ENCODE measurements at regions not wholly inside any gene's neighbourhood (a gene's known extent, or its start where the extent isn't known, plus 50 kb on each side); places are given as distances from the start of the nearest gene placed in this dataset.
"Not testable (repeated sequence)": the region's sequence is repeated elsewhere in the genome, so short reads cannot be mapped to it uniquely, and the experiment has no call there.

DNA sequence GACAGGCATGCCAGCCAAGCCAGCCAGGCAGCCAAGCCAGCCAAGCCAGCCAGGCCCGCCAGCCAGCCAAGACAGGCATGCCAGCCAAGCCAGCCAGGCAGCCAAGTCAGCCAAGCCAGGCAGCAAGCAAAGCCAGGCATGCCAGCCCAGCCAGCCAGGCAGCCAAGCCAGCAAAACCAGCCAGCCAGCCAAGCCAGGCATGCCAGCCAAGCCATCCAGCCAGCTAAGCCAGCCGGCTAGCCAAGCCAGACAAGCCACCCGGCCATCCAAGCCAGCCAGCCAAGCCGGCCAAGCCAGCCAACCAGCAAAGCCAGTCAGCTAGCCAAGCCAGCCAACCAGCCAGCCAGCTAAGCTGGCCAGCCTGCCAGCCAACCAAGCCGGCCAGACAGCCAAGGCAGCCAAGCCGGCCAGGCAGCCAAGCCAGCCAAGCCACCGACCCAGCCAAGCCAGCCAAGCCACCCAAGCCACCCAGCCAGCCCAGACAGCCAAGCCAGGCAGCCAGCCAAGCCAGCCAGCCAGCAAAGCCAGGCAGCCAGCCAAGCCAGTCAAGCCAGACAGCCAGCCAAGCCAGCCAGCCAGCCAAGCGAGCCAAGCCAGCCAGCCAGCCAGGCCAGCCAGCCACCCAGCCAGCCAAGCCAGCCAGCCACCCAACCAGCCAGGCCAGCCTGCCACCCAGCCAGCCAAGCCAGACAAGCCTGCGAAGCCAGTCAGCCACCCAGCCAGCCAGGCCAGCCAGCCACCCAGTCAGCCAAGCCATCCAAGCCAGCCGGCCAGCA lies 332.9 kb upstream of the PLGLB2 start:
- H3K27ac ChIP-seq (replicated peaks); DNase-seq (ENCODE audit: low read depth in 1 of 2, low spot score in 1 of 2): not testable (repeated sequence)

DNA sequence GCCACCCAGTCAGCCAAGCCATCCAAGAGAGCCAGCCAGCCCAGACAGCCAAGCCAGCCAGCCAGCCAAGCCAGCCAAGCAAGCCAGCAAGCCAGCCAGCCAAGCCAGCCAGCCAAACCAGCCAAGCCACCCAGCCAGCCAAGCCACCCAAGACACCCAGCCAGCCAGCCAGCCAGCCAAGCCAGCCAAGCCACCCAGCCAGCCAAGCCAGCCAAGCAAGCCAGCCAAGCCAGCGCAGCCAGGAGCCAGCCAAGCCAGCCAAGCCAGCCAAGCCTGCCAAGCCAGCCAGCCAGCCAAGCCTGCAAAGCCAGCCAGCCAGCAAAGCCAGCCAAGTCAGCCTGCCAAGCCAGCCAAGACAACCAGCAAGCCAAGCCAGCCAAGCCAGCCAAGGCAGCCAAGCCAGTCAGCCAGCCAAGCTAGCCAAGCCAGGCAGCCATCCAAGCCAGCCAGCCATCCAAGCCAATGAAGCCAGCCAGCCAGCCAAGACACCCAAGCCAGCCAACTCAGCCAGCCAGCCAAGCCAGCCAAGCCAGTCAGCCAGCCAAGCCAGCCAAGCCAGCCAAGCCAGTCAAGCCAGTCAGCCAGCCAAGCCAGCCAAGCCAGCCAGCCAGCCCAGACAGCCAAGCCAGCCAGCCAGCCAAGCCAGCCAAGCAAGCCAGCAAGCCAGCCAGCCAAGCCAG lies 332.2 kb upstream of the PLGLB2 start:
- H3K4me3 ChIP-seq (replicated peaks; ENCODE audit: insufficient read depth, low read length); H3K27ac ChIP-seq (replicated peaks); DNase-seq (ENCODE audit: low read depth in 1 of 2, low spot score in 1 of 2); H3K27me3 ChIP-seq (ENCODE audit: insufficient read depth, poor library complexity, severe bottlenecking): not testable (repeated sequence)

More for the DNA sequence above, 332.9 kb upstream of the PLGLB2 start:
- not testable (repeated sequence) for H3K4me3 ChIP-seq (replicated peaks; ENCODE audit: insufficient read depth, low read length); H3K27me3 ChIP-seq (ENCODE audit: insufficient read depth, poor library complexity, severe bottlenecking)

DNA sequence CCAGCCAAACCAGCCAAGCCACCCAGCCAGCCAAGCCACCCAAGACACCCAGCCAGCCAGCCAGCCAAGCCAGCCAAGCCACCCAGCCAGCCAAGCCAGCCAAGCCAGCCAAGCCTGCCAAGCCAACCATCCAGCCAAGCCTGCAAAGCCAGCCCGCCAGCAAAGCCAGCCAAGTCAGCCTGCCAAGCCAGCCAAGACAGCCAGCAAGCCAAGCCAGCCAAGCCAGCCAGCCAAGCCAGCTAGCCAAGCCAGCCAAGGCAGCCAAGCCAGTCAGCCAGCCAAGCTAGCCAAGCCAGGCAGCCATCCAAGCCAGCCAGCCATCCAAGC lies 331.7 kb upstream of the PLGLB2 start:
- H3K4me3 ChIP-seq (replicated peaks; ENCODE audit: insufficient read depth, low read length); H3K27ac ChIP-seq (replicated peaks); DNase-seq (ENCODE audit: low read depth in 1 of 2, low spot score in 1 of 2); H3K27me3 ChIP-seq (ENCODE audit: insufficient read depth, poor library complexity, severe bottlenecking): not testable (repeated sequence)

DNA sequence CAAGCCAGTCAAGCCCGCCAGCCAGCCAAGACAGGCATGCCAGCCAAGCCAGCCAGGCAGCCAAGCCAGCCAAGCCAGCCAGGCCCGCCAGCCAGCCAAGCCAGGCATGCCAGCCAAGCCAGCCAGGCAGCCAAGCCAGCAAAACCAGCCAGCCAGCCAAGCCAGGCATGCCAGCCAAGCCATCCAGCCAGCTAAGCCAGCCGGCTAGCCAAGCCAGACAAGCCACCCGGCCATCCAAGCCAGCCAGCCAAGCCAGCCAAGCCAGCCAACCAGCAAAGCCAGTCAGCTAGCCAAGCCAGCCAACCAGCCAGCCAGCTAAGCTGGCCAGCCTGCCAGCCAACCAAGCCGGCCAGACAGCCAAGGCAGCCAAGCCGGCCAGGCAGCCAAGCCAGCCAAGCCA lies 330.7 kb upstream of the PLGLB2 start:
- not testable (repeated sequence) for H3K27ac ChIP-seq (replicated peaks); H3K27me3 ChIP-seq (ENCODE audit: insufficient read depth, poor library complexity, severe bottlenecking); H3K4me3 ChIP-seq (replicated peaks; ENCODE audit: insufficient read depth, low read length); DNase-seq (ENCODE audit: low read depth in 1 of 2, low spot score in 1 of 2)

DNA sequence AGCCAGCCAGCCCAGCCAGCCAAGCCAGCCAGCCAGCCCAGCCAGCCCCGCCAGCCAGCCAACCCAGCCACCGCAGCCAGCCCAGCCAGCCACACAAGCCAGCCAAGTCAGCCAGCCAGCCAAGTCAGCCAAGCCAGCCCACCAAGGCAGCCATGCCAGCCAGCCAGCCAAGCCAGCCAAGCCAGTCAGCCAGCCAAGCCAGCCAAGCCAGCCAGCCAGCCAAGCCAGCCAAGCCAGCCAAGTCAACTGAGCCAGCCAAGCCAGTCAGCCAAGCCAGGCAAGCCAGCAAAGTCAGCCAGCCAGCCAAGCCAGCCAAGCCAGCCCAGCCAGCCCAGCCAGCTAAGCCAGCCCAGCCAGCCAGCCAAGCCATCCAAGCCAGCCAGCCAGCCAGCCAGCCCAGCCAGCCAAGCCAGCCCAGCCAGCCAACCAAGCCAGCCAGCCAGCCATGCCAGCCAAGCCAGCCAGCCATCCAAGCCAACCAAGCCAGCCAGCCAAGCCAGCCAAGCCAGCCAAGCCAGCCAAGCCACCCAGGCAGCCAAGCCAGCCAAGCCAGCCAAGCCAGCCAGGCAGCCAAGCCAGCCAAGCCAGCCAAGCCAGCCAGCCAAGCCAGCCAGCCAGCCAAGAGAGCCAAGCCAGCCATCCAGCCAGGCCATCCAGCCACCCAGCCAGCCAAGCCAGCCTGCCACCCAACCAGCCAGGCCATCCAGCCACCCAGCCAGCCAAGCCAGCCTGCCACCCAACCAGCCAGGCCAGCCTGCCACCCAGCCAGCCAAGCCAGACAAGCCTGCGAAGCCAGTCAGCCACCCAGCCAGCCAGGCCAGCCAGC lies 329.9 kb upstream of the PLGLB2 start:
- H3K27me3 ChIP-seq (ENCODE audit: insufficient read depth, poor library complexity, severe bottlenecking); H3K27ac ChIP-seq (replicated peaks); H3K4me3 ChIP-seq (replicated peaks; ENCODE audit: insufficient read depth, low read length); DNase-seq (ENCODE audit: low read depth in 1 of 2, low spot score in 1 of 2): not testable (repeated sequence)

DNA sequence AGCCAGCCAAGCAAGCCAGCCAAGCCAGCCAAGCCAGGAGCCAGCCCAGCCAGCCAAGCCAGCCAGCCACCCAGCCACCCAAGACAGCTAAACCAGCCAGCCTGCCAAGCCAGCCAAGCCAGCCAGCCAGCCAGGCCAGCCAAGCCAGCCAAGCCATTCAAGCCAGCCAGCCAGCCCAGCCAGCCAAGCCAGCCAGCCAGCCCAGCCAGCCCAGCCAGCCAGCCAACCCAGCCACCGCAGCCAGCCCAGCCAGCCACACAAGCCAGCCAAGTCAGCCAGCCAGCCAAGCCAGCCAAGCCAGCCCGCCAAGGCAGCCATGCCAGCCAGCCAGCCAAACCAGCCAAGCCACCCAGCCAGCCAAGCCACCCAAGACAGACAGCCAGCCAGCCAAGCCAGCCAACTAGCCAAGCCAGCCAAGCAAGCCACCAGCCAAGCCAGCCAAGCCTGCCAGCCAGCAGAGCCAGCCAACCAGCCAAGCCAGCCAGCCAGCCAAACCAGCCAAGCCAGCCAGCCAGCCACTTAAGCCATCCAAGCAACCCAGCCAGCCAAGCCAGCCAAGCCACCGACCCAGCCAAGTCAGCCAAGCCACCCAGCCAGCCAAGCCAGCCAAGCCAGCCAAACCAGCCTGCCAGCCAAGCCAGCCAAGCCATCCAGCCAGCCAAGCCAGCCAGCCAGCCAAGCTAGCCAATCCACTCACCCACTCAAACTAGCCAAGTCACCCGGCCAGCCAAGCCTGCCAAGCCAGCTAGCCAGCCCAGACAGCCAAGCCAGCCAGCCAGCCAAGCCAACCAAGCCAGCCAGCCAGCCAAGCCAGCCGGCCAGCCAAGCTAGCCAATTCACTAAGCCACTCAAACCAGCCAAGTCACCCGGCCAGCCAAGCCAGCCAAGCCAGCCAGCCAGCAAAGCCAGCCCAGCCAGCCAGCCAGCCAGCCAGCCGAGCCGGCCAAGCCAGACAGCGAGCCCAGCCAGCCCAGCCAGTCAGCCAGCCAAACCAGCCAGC lies 328.8 kb upstream of the PLGLB2 start:
- H3K27ac ChIP-seq (replicated peaks); H3K4me3 ChIP-seq (replicated peaks; ENCODE audit: insufficient read depth, low read length); H3K27me3 ChIP-seq (ENCODE audit: insufficient read depth, poor library complexity, severe bottlenecking); DNase-seq (ENCODE audit: low read depth in 1 of 2, low spot score in 1 of 2): not testable (repeated sequence)

DNA sequence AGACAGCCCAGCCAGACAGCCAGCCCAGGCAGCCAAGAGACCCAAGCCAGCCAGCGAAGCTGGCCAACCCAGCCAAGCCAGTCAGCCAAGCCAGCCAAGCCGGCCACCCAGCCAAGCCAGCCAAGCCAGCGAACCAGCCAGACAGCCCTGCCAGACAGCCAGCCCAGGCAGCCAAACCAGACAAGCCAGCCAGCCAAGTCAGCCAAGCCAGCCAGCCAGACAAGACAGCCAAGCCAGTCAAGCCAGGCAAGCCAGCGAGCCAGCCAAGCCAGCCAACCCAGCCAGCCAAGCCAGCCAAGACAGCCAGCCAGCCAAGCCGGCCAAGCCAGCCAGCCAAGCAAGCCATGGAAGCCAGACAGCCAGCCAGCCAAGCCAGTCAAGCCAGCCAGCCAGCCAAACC lies 327.9 kb upstream of the PLGLB2 start:
- H3K4me3 ChIP-seq (replicated peaks; ENCODE audit: insufficient read depth, low read length); H3K27me3 ChIP-seq (ENCODE audit: insufficient read depth, poor library complexity, severe bottlenecking); DNase-seq (ENCODE audit: low read depth in 1 of 2, low spot score in 1 of 2); H3K27ac ChIP-seq (replicated peaks): not testable (repeated sequence)

DNA sequence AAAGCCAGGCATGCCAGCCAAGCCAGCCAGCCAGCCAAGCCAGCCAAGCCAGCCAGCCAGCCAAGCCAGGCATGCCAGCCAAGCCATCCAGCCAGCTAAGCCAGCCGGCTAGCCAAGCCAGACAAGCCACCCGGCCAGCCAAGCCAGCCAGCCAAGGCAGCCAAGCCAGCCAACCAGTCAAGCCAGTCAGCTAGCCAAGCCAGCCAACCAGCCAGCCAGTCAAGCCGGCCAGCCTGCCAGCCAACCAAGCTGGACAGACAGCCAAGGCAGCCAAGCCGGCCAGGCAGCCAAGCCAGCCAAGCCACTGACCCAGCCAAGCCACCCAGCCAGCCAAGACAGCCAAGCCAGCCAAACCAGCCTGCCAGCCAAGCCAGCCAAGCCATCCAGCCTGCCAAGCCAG lies 326.9 kb upstream of the PLGLB2 start:
- not testable (repeated sequence) for H3K4me3 ChIP-seq (replicated peaks; ENCODE audit: insufficient read depth, low read length); H3K27ac ChIP-seq (replicated peaks); DNase-seq (ENCODE audit: low read depth in 1 of 2, low spot score in 1 of 2); H3K27me3 ChIP-seq (ENCODE audit: insufficient read depth, poor library complexity, severe bottlenecking)

DNA sequence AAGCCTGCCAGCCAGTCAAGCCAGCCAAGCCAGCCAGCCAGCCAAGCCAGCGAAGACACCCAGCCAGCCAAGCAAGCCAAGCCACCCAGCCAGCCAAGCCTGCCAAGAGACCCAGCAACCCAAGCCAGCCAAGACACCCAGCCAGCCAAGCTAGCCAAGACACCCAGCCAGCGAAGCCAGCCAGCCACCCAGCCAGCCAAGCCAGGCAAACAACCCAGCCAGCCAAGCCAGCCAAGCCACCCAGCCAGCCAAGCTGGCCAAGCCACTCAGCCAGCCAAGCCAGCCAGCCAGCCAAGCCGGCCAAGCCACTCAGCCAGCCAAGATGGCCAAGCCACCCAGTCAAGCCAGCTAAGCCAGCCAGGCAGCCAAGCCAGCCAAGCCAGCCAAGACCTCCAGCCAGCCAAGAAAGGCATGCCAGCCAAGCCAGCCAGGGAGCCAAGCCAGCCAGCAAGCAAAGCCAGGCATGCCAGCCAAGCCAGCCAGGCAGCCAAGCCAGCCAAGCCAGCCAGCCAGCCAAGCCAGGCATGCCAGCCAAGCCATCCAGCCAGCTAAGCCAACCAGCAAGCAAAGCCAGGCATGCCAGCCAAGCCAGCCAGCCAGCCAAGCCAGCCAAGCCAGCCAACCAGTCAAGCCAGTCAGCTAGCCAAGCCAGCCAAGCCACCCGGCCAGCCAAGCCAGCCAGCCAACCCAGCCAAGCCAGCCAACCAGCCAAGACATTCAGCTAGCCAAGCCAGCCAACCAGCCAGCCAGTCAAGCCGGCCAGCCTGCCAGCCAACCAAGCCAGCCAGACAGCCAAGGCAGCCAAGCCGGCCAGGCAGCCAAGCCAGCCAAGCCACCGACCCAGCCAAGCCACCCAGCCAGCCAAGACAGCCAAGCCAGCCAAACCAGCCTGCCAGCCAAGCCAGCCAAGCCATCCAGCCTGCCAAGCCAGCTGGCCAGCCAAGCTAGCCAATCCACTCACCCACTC lies 323.8 kb upstream of the PLGLB2 start:
- DNase-seq (ENCODE audit: low read depth in 1 of 2, low spot score in 1 of 2); H3K4me3 ChIP-seq (replicated peaks; ENCODE audit: insufficient read depth, low read length); H3K27ac ChIP-seq (replicated peaks); H3K27me3 ChIP-seq (ENCODE audit: insufficient read depth, poor library complexity, severe bottlenecking): not testable (repeated sequence)

DNA sequence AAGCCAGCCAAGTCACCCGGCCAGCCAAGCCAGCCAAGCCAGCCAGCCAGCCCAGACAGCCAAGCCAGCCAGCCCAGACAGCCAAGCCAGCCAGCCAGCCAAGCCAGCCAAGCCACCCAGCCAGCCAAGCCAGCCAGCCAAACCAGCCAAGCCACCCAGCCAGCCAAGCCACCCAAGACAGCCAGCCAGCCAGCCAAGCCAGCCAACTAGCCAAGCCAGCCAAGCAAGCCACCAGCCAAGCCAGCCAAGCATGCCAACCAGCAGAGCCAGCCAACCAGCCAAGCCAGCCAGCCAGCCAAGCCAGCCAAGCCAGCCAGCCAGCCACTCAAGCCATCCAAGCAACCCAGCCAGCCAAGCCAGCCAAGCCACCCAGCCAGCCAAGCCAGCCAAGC lies 323.1 kb upstream of the PLGLB2 start:
- H3K27me3 ChIP-seq (ENCODE audit: insufficient read depth, poor library complexity, severe bottlenecking); DNase-seq (ENCODE audit: low read depth in 1 of 2, low spot score in 1 of 2); H3K4me3 ChIP-seq (replicated peaks; ENCODE audit: insufficient read depth, low read length); H3K27ac ChIP-seq (replicated peaks): not testable (repeated sequence)

DNA sequence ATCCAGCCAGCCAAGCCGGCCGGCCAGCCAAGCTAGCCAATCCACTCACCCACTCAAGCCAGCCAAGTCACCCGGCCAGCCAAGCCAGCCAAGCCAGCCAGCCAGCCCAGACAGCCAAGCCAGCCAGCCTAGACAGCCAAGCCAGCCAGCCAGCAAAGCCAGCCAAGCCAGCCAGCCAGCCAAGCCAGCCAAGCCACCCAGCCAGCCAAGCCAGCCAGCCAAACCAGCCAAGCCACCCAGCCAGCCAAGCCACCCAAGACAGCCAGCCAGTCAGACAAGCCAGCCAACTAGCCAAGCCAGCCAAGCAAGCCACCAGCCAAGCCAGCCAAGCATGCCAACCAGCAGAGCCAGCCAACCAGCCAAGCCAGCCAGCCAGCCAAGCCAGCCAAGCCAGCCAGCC lies 322.7 kb upstream of the PLGLB2 start:
- H3K27ac ChIP-seq (replicated peaks); DNase-seq (ENCODE audit: low read depth in 1 of 2, low spot score in 1 of 2); H3K4me3 ChIP-seq (replicated peaks; ENCODE audit: insufficient read depth, low read length); H3K27me3 ChIP-seq (ENCODE audit: insufficient read depth, poor library complexity, severe bottlenecking): not testable (repeated sequence)

DNA sequence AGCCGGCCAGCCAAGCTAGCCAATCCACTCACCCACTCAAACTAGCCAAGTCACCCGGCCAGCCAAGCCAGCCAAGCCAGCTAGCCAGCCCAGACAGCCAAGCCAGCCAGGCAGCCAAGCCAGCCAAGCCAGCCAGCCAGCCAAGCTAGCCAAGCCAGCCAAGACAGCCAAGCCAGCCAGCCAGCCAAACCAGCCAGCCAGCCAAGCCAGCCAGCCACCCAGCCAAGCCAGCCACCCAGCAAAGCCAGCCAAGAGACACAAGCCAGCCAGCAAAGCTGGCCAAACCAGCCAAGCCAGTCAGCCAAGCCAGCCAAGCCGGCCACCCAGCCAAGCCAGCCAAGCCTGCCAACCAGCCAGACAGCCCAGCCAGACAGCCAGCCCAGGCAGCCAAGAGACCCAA lies 322.2 kb upstream of the PLGLB2 start:
- DNase-seq (ENCODE audit: low read depth in 1 of 2, low spot score in 1 of 2); H3K27ac ChIP-seq (replicated peaks); H3K27me3 ChIP-seq (ENCODE audit: insufficient read depth, poor library complexity, severe bottlenecking); H3K4me3 ChIP-seq (replicated peaks; ENCODE audit: insufficient read depth, low read length): not testable (repeated sequence)

DNA sequence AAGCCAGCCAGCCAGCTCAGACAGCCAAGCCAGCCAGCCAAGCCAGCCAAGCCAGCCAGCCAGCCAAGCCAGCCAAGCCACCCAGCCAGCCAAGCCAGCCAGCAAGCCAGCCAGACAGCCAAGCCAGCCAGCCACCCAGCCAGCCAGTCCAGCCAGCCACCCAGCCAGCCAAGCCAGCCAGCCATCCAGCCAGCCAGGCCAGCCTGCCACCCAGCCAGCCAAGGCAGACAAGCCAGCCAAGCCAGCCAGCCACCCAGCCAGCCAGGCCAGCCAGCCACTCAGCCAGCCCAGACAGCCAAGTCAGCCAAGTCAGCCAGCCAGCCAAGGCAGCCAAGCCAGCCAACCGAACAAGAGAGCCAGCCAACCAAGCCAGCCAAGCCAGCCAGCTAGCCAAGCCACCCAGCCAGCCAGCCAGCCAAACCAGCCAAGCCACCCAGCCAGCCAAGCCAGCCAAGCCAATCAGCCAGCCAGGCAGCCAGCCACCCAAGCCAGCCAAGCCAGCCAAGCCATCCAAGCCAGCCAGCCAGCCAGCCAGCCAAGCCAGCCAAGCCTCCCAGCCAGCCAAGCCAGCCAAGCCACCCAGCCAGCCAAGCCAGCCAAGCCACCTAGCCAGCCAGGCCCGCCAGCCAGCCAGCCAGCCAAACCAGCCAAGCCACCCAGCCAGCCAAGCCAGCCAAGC lies 319.3 kb upstream of the PLGLB2 start:
- not testable (repeated sequence) for H3K4me3 ChIP-seq (replicated peaks; ENCODE audit: insufficient read depth, low read length)

More for the DNA sequence above, 319.3 kb upstream of the PLGLB2 start:
- not testable (repeated sequence) for H3K27me3 ChIP-seq (ENCODE audit: insufficient read depth, poor library complexity, severe bottlenecking); DNase-seq (ENCODE audit: low read depth in 1 of 2, low spot score in 1 of 2); H3K27ac ChIP-seq (replicated peaks)
